Mucosa of gallbladder (tissue), 1 donor: ENCODE measurements at regions not wholly inside any gene's neighbourhood (a gene's known extent, or its start where the extent isn't known, plus 50 kb on each side); places are given as distances from the start of the nearest gene placed in this dataset.
"Not testable (repeated sequence)": the region's sequence is repeated elsewhere in the genome, so short reads cannot be mapped to it uniquely, and the experiment has no call there.

Source experiments
- DNase-seq: peaks from one replicate; pipeline ENCODE4 v3.0.0-alpha.2; 2020; ENCODE audit warnings: low spot score
- donor health status: DM: no; HTN: no; CAD: no.

GRCh38 chr2:122020377-122020776 is 264.9 kb downstream of the TSN start:
- DNase-seq = no peak

DNA sequence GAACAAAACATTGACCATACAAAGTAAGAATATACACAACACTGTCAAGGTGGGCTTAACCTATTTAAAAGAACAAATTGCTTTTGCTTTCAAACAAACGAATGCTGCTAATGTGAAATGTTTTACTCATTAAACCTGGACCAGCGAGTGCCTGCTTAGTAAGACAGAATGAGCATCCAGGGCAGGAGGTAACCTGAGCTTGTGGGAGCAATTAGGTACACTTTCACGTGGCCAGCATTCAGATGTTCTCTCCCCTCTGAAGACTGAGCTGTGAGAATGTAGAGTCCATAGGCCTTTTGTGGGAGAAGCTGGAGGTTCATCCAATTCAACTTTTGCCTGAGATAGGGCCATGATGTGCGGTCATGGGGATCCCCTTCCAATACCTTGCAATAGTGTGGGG is 266.5 kb downstream of the TSN start:
- no peak for DNase-seq

- no peak for DNase-seq
Measured at GRCh38 chr2:122022531-122022930, 267.1 kb downstream of the TSN start.

- DNase-seq = no peak
Measured at GRCh38 chr2:122023059-122023864, 267.8 kb downstream of the TSN start.

- no peak for DNase-seq
Measured at GRCh38 chr2:122027510-122028217, 272.2 kb downstream of the TSN start.

DNA sequence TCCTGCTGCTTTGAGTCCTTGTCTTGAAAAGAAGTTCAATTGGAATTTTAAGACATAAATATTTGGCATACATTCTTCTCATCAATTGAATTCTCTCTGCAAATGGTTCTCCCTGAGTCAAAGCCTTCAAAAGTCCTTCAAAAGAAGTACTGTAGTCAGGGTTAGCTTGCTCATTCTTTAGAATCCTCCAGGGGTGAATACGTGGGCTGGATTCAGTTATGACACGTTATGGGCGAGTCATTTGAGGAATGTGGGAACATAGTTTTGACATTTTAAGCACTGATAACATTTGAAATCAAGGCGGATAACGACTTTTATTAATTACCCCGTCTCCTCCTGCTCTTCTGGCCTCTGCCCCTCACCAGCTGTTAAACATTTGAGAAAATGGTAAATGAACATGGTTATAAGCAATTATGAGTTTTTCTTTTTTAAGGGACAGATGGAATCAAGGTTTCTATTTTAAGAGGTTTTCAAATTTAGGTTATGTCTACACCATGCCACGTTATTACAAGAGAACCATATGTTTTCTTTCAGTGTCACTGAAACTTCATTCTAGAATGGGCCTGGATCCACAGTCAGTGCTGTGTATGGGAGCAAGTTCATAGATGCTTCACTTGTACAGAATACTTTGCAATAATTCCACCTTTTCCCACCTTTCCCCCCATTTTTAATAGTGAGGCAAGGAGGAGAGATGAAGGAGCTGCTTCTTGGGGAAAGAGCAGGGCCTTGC is 273.1 kb downstream of the TSN start:
- DNase-seq = no peak

- DNase-seq = no peak
Measured at GRCh38 chr2:122029456-122029855, 274.0 kb downstream of the TSN start.

GRCh38 chr2:122029945-122030344 is 274.5 kb downstream of the TSN start:
- no peak for DNase-seq

DNA sequence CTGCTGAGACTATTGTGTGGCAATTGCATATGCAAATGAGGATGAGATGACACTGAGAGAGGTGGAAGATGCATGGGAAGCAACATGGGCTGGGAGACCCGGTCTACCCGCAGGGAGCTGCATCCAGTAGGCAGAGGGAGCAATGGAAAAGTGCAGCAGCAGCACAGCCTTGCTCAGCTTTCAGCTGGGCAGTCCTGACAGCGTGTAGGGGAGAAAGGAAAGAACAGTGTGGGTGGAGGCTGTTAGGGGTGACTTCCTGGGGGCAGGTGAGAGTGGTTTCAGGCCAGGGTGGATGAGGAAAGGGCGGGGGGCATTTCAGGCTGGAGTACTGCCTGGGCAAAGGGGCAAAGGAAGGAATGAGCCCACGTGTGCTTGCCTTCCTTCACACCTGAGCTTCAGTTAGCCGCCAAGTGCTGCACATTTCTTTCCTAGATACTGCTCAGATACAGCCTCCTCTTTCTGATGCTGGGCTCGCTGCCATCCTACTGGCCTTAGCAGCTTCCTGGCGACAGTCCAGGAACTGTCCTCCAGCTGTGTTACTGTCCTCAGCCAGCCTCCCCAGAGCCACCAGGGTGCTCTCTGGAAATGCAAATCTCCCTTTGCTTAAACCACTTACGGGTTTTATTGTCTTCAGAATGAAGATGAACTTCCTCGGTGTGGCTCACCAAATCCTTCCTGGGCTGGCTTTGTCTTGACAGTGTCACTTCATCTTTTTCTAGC is 276.3 kb downstream of the TSN start:
- no peak for DNase-seq

GRCh38 chr2:122032264-122032645 is 276.8 kb downstream of the TSN start:
- no peak for DNase-seq

DNA sequence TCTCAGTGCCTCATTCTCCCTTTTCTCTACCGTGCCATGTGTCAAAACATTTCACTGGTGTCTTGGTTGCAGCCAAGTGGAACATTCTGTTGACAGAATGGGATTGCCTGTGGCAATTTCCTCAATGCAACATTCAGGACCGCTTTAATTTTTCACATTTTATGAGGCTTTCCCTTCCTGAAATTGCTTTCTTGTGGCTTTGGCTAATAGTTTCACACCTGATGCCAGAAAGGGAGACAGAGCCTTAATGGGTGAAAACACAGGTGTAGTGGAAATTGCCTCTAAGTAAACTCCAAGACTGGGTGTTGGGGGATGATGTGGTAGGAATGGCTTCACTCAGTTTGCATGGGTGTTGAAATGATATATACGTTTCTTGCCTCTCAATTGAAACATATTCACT is 278.3 kb downstream of the TSN start:
- DNase-seq = no peak

- DNase-seq = no peak
Measured at GRCh38 chr2:122034344-122034743, 278.9 kb downstream of the TSN start.

GRCh38 chr2:122034777-122035176 is 279.3 kb downstream of the TSN start:
- no peak for DNase-seq

DNA sequence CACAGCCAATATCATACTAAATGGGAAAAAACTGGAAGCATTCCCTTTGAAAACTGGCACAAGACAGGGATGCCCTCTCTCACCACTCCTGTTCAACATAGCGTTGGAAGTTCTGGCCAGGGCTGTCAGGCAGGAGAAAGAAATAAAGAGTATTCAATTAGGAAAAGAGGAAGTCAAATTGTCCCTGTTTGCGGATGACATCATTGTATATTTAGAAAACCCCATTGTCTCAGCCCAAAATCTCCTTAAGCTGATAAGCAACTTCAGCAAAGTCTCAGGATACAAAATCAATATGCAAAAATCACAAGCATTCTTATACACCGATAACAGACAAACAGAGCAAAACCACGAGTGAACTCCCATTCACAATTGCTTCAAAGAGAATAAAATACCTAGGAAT is 283.4 kb downstream of the TSN start:
- DNase-seq = not testable (repeated sequence)

DNA sequence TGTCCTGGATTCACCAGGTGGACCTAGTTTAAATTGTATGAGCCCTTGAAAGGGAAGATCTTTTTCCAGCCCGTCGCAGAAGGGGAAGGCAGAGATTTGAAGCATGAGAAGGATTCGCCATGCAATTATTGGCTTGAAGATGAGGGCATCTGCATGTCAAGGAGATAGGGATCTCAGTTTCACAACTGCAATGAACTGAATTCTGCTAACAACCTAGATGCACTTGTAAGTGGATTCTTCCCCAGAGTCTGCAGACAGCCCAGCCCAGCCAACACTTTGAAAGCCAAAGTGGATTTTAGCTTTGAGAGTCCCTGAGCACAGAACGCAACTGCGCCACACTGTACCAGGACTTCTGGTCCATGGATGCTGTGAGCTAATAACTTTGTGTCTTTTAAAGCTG is 286.0 kb downstream of the TSN start:
- no peak for DNase-seq

DNA sequence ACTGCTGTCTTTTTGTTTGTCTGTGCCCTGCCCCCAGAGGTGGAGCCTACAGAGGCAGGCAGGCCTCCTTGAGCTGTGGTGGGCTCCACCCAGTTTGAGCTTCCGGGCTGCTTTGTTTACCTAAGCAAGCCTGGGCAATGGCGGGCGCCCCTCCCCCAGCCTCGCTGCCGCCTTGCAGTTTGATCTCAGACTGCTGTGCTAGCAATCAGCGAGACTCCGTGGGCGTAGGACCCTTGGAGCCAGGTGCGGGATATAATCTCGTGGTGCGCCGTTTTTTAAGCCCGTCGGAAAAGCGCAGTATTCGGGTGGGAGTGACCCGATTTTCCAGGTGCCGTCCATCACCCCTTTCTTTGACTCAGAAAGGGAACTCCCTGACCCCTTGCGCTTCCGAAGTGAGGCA is 296.2 kb downstream of the TSN start:
- not testable (repeated sequence) for DNase-seq

- no peak for DNase-seq
Measured at GRCh38 chr2:122055521-122055931, 300.1 kb downstream of the TSN start.

DNA sequence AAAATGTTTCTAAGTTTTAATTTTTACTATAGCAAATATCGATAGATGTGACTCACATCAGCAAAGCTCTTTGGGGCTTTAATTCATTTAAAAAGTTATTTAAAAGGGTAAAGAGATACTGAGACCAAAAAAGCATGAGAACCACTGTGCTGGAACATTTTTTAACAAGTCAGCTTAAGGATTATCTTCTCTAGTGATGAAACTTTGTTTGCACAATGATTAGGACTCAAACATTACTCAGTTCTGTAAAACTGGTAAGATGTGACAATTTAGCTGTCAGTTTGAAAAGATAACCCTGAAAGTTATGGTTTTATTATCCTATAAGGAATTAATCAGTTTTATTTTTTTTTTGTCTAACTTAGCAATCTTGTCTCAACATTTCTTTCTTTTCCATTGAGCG is 301.4 kb downstream of the TSN start:
- no peak for DNase-seq

GRCh38 chr2:122061206-122061605 is 305.8 kb downstream of the TSN start:
- no peak for DNase-seq

- DNase-seq = no peak
Measured at GRCh38 chr2:122061831-122062230, 306.4 kb downstream of the TSN start.

GRCh38 chr2:122062506-122062905 is 307.1 kb downstream of the TSN start:
- DNase-seq = no peak

DNA sequence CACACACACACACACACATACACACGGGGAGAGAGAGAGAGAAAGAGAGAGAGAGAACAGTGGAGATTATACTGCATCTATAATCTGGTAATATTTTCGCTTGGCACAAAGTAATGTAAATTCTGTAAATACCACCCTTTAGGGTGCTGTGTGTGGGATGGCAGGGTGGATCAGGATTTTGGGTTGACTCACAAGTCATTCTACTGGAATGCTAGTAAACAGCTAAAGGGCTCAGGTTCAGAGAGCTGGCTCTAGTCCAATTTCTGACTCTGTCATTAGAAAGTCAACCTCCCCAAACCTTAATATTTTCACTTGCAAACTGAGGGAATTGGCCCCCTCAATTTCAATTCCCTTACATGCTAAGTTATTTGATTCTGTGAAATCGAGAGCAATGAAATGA is 308.3 kb downstream of the TSN start:
- DNase-seq = no peak
